ENCODE measurements at regions not wholly inside any gene's neighbourhood (a gene's known extent, or its start where the extent isn't known, plus 50 kb on each side); places are given as distances from the start of the nearest gene placed in this dataset.

- no peak overlapping the region for H3K4me3 Mint-ChIP-seq
- H3K27me3 Mint-ChIP-seq, result no peaks in the 10 kb centered on the region
Observed at GRCh38 chr15:62431817-62432216, 266.7 kb upstream of the C2CD4B start.

GRCh38 chr15:62432702-62433398, 267.8 kb upstream of the C2CD4B start:
- no peaks in the 10 kb centered on the region for H3K27me3 Mint-ChIP-seq
- no peaks in the 10 kb centered on the region for H3K36me3 Mint-ChIP-seq
- H3K4me1 Mint-ChIP-seq (ENCODE audit: low read depth), result no peaks in the 10 kb centered on the region
- no peak overlapping the region for H3K4me3 Mint-ChIP-seq
- no peaks in the 10 kb centered on the region for H3K9me3 Mint-ChIP-seq (ENCODE audit: low read depth)
- no peak overlapping the region for H3K27ac Mint-ChIP-seq

More at GRCh38 chr15:62431817-62432216, 266.7 kb upstream of the C2CD4B start:
- no peak overlapping the region for H3K27ac Mint-ChIP-seq
- H3K36me3 Mint-ChIP-seq, result no peaks in the 10 kb centered on the region
- H3K9me3 Mint-ChIP-seq (ENCODE audit: low read depth), result no peaks in the 10 kb centered on the region
- H3K4me1 Mint-ChIP-seq (ENCODE audit: low read depth), result no peaks in the 10 kb centered on the region

DNA sequence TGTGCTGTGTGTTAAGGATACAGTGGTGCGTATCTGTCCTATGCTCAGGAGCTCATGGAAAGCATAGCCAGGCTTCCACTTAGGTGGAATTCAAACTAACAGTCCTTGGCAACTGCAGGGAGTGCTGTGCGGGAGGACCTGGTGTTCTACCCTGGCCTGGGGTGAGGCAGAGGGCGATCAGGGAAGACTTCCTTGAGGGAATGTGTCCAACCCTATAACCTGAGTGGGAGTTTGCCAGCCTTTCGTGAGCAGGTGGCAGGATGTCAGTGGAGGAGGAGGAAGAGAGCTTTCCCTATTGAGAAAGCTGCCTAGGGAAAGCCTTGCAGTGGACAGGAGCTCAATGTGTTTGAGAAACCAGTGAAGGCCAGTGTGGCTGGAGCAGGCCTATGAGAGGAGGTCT, 271.1 kb upstream of the C2CD4B start:
- no peak overlapping the region for H3K27ac Mint-ChIP-seq

DNA sequence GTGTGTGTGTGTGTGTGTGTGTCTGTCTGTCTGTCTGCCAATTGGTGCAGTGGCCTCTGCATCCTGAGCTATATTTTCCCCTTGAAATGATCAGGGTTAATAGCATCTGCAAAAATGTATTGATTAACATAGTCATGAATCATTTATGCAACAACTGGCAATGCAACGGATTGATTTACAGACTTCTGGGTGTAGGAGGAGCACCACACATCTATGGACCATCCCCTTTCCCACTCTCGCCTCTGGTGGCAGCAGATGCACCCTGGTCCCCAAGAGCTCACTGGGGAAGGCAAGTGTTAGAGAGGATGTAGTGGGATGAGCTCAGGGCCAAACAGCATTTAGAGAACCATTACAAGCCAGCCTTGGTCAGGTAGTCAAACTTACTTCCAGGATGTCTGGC, 272.7 kb upstream of the C2CD4B start:
- no peaks in the 10 kb centered on the region for H3K9me3 Mint-ChIP-seq (ENCODE audit: low read depth)
- H3K36me3 Mint-ChIP-seq, result no peaks in the 10 kb centered on the region
- no peak overlapping the region for H3K4me3 Mint-ChIP-seq
- no peaks in the 10 kb centered on the region for H3K4me1 Mint-ChIP-seq (ENCODE audit: low read depth)
- no peaks in the 10 kb centered on the region for H3K27me3 Mint-ChIP-seq
- no peak overlapping the region for H3K27ac Mint-ChIP-seq

More for the DNA sequence above, 271.1 kb upstream of the C2CD4B start:
- no peak overlapping the region for H3K4me3 Mint-ChIP-seq
- no peaks in the 10 kb centered on the region for H3K27me3 Mint-ChIP-seq
- no peaks in the 10 kb centered on the region for H3K4me1 Mint-ChIP-seq (ENCODE audit: low read depth)
- no peaks in the 10 kb centered on the region for H3K9me3 Mint-ChIP-seq (ENCODE audit: low read depth)
- H3K36me3 Mint-ChIP-seq, result no peaks in the 10 kb centered on the region

DNA sequence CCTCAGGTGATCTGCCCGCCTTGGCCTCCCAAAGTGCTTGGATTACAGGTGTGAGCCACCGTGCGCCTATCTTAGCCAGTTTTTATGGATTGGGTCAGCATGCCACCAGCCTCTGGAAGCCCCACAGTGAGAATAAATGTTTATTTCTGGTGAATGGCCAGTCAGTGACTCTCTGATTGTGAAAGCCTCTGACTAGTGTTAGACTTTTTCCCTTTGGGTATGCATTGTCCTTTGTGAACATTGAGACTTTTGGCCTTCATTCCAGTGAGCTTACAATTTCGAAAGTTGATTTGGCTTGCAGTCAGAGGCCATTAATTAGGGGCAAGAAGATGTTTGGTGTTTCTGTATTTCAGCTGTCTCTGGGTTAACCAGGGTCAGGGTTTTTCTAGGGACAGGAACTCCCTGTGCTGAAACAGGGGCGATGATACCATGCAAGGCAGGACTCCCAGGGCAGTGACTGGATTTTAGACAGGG, 274.5 kb upstream of the C2CD4B start:
- no peak overlapping the region for H3K27ac Mint-ChIP-seq
- no peaks in the 10 kb centered on the region for H3K9me3 Mint-ChIP-seq (ENCODE audit: low read depth)
- H3K4me3 Mint-ChIP-seq, result no peak overlapping the region
- H3K36me3 Mint-ChIP-seq, result no peaks in the 10 kb centered on the region
- H3K27me3 Mint-ChIP-seq, result peaks cover 2% of the 10 kb centered on the region
- H3K4me1 Mint-ChIP-seq (ENCODE audit: low read depth), result no peaks in the 10 kb centered on the region

DNA sequence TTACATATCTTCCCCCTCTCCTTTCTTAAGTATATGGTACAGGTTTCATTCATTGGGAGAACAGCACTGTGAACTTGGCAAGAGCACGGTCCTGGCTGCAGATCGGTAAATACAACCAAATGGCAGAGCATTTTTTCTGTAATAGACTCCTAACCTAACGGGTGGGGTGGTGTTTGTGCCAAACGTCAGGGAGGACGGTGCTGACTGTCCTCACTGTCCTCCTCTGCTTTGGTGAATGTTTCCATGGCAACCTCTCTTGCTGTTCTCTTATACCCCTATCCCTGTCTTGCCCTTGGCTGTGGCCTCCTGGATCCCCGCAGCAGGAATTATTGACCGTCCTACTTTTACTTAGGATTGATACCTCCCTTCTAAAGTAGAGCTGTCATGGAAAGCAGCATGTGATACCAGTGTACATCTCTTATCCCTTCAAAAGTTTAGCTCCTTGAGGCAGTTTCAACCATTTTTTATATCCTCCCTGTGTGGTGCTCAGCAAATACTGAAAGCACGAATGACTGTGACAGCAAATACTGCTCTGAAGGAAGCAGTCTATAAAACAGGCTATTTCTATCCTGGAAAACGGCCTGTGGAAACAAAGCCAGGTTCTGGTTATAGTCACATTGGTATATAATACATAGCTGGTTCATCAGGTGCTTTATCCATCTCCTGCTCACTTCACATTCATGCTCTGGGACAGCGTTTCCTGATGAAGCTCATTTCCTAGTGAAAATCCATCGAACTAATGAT, 275.4 kb upstream of the C2CD4B start:
- H3K4me1 Mint-ChIP-seq (ENCODE audit: low read depth), result no peaks in the 10 kb centered on the region
- H3K4me3 Mint-ChIP-seq, result no peak overlapping the region
- peaks cover 2% of the 10 kb centered on the region for H3K27me3 Mint-ChIP-seq
- H3K27ac Mint-ChIP-seq, result no peak overlapping the region
- H3K9me3 Mint-ChIP-seq (ENCODE audit: low read depth), result no peaks in the 10 kb centered on the region
- no peaks in the 10 kb centered on the region for H3K36me3 Mint-ChIP-seq

DNA sequence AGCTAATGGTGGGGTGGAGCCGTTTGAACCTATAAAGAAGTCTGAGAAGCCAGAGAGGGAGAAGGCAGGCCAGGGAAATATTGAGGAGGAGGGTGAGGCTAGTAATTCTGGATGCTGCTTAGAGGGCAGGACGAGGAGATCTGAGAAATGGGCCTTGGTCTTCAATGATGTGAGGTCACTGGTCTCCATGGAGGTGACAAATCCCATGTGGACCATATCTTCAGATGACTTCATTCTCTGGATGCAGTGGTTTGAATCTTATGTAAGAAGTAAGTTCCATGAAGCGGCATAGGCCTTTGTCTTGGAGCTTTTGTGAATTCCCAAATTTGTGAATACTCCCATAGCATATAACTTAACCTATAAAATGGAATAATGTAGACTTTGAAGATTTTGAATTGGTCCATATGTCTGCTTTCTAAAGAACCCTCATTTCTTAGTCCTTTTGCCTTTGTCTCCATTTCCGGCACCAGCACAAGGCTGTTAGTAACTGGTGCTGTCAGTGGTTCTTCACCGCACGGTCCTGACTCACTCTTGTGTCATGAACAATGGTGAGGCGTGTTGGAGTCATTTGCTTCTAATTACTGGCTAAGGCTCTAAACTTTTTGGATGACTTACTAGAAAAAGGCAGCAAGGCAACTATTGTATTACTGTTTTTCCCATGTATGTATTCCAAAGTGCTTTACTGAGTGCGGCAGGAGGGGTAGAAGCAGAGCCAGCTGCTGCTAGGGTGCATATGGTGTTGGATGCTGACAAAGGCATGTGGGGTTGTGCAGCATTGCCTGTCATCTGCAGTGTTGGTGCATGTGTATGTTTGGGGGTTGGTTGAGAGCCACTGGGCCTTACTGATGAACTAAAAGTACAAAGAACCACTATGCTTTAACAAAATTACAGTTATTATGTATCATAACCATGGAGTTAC, 279.3 kb upstream of the C2CD4B start:
- Mint-ChIP-seq H3K27me3 (peaks cover 2% of the 10 kb centered on the region), H3K9me3 (ENCODE audit: low read depth) (no peaks in the 10 kb centered on the region), H3K27ac (no peak overlapping the region), H3K36me3 (no peaks in the 10 kb centered on the region), H3K4me1 (ENCODE audit: low read depth) (no peaks in the 10 kb centered on the region), H3K4me3 (no peak overlapping the region)

DNA sequence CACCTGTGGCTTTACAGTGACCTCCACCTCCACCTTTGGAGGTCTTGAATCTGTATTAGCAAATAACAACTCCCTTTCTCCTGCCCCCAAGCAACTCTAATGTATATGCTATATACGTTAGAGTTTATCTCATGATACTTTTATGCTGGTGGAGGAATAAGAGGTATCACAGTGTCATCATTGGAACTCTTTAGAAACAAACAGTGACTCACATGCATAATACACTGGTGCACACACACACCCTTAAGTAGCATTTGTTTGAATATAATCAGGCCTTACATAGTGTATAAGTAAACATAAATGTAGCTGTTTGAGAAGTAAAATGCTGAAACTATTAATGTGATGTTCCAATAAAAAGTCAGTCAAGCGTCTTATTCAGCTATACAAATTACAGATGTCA, 280.2 kb upstream of the C2CD4B start:
- Mint-ChIP-seq H3K27me3 (peaks cover 2% of the 10 kb centered on the region), H3K4me3 (no peak overlapping the region), H3K27ac (no peak overlapping the region), H3K4me1 (ENCODE audit: low read depth) (no peaks in the 10 kb centered on the region), H3K36me3 (no peaks in the 10 kb centered on the region), H3K9me3 (ENCODE audit: low read depth) (no peaks in the 10 kb centered on the region)

GRCh38 chr15:62446984-62447383, 281.9 kb upstream of the C2CD4B start:
- Mint-ChIP-seq H3K4me3 (no peak overlapping the region), H3K27me3 (peaks cover 2% of the 10 kb centered on the region), H3K36me3 (no peaks in the 10 kb centered on the region), H3K27ac (no peak overlapping the region), H3K4me1 (ENCODE audit: low read depth) (no peaks in the 10 kb centered on the region), H3K9me3 (ENCODE audit: low read depth) (no peaks in the 10 kb centered on the region)

- Mint-ChIP-seq H3K9me3 (ENCODE audit: low read depth) (no peaks in the 10 kb centered on the region), H3K27ac (no peak overlapping the region), H3K27me3 (peaks cover 2% of the 10 kb centered on the region), H3K36me3 (no peaks in the 10 kb centered on the region), H3K4me3 (no peak overlapping the region), H3K4me1 (ENCODE audit: low read depth) (no peaks in the 10 kb centered on the region)
Observed at GRCh38 chr15:62447742-62448141, 282.7 kb upstream of the C2CD4B start.

DNA sequence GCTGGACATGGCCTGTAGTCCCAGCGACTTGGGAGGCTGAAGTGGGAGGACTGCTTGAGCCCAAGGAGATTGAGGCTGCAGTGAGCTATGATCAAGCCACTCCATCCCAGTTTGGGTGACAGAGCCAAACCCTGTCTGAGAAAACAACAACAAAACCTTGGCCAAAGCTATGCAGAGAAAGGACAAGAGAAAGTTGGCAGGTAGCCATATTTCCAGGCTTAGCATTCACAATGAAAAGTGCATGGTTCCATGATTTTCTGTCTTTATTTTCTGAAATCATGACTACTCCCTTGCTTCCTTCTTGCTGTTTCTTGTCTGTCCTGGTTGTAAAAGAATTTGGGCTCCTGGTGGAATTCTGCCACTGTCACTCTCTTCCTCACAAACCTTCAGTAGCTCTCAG, 284.6 kb upstream of the C2CD4B start:
- Mint-ChIP-seq H3K36me3 (no peaks in the 10 kb centered on the region), H3K9me3 (ENCODE audit: low read depth) (no peaks in the 10 kb centered on the region), H3K4me3 (no peak overlapping the region), H3K4me1 (ENCODE audit: low read depth) (no peaks in the 10 kb centered on the region), H3K27me3 (no peaks in the 10 kb centered on the region), H3K27ac (no peak overlapping the region)

DNA sequence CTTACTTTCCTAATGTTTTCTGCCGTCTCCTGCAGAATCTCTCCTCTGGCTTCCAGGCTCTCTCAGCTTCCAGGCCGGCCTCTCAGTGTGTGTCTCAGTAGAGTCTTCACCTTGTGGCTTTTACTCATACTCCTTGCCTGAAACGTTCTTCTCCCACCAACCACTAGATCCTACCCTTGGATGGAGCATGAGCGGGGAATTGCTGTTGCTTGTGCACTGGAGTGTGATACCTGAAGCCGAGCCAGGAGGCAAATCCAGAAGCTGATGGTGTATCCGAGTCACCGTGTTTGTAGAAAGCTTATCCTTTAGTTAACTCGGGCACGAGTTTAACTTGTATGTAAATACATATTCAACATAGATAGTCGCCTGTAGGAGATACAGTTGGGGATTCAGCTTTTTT, 285.0 kb upstream of the C2CD4B start:
- H3K27ac Mint-ChIP-seq, result no peak overlapping the region
- H3K27me3 Mint-ChIP-seq, result no peaks in the 10 kb centered on the region
- H3K4me3 Mint-ChIP-seq, result no peak overlapping the region
- no peaks in the 10 kb centered on the region for H3K9me3 Mint-ChIP-seq (ENCODE audit: low read depth)
- H3K4me1 Mint-ChIP-seq (ENCODE audit: low read depth), result no peaks in the 10 kb centered on the region
- no peaks in the 10 kb centered on the region for H3K36me3 Mint-ChIP-seq

- Mint-ChIP-seq H3K4me1 (ENCODE audit: low read depth) (no peaks in the 10 kb centered on the region), H3K9me3 (ENCODE audit: low read depth) (no peaks in the 10 kb centered on the region), H3K27me3 (no peaks in the 10 kb centered on the region), H3K36me3 (no peaks in the 10 kb centered on the region), H3K27ac (no peak overlapping the region), H3K4me3 (no peak overlapping the region)
Observed at GRCh38 chr15:62452026-62452425, 286.9 kb upstream of the C2CD4B start.

DNA sequence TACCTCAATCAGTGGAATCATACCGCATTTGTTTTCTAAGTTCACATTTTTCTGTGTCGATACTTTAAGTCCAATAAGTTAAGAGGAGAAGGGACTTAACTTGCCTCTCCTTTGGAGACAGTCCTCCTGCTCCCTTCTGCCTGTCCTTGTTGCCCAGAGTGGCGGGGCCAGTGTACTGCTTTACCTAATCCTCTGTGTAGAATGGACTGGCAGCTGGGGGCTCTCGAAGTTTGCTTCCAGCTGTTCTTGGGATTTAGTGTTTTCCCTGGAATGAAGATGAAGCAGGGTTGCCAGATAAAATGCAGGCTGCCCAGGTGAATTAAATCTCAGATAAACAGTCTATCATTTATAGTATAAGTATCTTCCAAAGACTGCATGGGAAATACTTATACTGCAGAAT, 287.6 kb upstream of the C2CD4B start:
- H3K9me3 Mint-ChIP-seq (ENCODE audit: low read depth), result no peaks in the 10 kb centered on the region
- no peaks in the 10 kb centered on the region for H3K36me3 Mint-ChIP-seq
- no peaks in the 10 kb centered on the region for H3K4me1 Mint-ChIP-seq (ENCODE audit: low read depth)
- no peak overlapping the region for H3K4me3 Mint-ChIP-seq
- no peaks in the 10 kb centered on the region for H3K27me3 Mint-ChIP-seq
- no peak overlapping the region for H3K27ac Mint-ChIP-seq

GRCh38 chr15:62453375-62453774, 288.3 kb upstream of the C2CD4B start:
- no peak overlapping the region for H3K27ac Mint-ChIP-seq
- H3K4me3 Mint-ChIP-seq, result no peak overlapping the region
- no peaks in the 10 kb centered on the region for H3K36me3 Mint-ChIP-seq
- H3K4me1 Mint-ChIP-seq (ENCODE audit: low read depth), result no peaks in the 10 kb centered on the region
- no peaks in the 10 kb centered on the region for H3K27me3 Mint-ChIP-seq
- H3K9me3 Mint-ChIP-seq (ENCODE audit: low read depth), result no peaks in the 10 kb centered on the region

All from activated naive CD8-positive, alpha-beta T cell (primary cell).